Mammary epithelial cell (primary cell): ENCODE measurements at regions not wholly inside any gene's neighbourhood (a gene's known extent, or its start where the extent isn't known, plus 50 kb on each side); places are given as distances from the start of the nearest gene placed in this dataset.

Source experiments
- CTCF ChIP-seq, 2 donors: IDR thresholded peaks in 1 of 2; conservative IDR thresholded peaks in 1 of 2; 2 replicates each; pipeline ENCODE4 v1.5.1; 2011 to 2012; ENCODE audit warnings: inconsistent platforms in 2 of 2, low read length in 2 of 2, mild to moderate bottlenecking in 2 of 2, control low read depth in 1 of 2, low read depth in 1 of 2; ENCODE audit not compliant: insufficient read depth in 1 of 2; ENCODE audit errors: extremely low read depth in 1 of 2
- EZH2 ChIP-seq: IDR thresholded peaks from 2 replicates; pipeline ENCODE4 v1.6.1; 2012; ENCODE audit warnings: low read length, inconsistent platforms, borderline replicate concordance

DNA sequence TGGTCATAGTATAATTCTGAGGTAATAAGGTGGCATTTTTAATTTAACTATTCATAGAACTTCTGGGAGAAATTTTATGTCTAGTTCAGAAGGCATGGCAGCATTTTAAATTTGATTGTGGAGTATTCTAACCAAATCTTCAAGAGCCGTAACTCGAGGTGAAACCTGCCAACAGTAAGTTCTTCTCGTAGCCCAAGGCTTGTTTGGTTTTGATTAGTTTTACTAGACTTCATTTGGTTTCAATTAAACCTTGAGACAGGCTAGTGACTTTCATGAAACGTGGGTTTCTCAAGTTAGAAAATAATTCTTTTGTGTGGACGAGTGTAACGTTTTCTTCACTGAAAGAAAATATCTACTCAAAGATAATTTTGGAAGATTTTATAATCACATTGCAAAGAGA, 395.5 kb downstream of the USP25 start:
- TF ChIP-seq EZH2 (no peak), CTCF (conservative IDR thresholded peaks at IDR 0.05 in 1 of 2, IDR thresholded peaks at IDR 0.05 in 1 of 2; ENCODE audit: extremely low read depth in 1 of 2, insufficient read depth in 1 of 2, low read depth in 1 of 2, low read length in 2 of 2) (no peak)
